Endothelial cell of umbilical vein (primary cell): ENCODE measurements at regions not wholly inside any gene's neighbourhood (a gene's known extent, or its start where the extent isn't known, plus 50 kb on each side); places are given as distances from the start of the nearest gene placed in this dataset.

Experiments
- BruUV-seq: library from RNA; stranded (reverse); fragments of 400-500 nt; replicated peaks from 2 replicates; lab custom pipeline; 2021; lab: Mats Ljungman, UMichigan
- CTCF ChIA-PET: fragments of 300-600, 350-600 bp; sonication (Branson Sonifier 250); formaldehyde crosslinking; loops from one replicate; lab custom pipeline; 2021; ENCODE audit warnings: antibody characterized with exemption, inconsistent platforms; lab: Charles Lee
- POLR2A ChIA-PET: fragments of 300-600, 350-600 bp; sonication (Branson Sonifier 250); formaldehyde crosslinking; loops from one replicate; lab custom pipeline; 2021; ENCODE audit warnings: antibody characterized with exemption, inconsistent platforms; lab: Charles Lee
- DNase-seq: peaks from one replicate; pipeline ENCODE4 v3.0.0-alpha.2; 2011; ENCODE audit warnings: low read depth, low spot score
- FAIRE-seq: peaks from 2 replicates; lab custom pipeline; 2011; peaks lifted over from hg19 to GRCh38; lab: Jason Lieb, UNC
- H2AFZ ChIP-seq: 2 replicates; pipeline ENCODE4 v1.6.0; 2012; ENCODE audit warnings: low read depth, low read length, control low read depth, inconsistent platforms
- H3K27ac ChIP-seq: 2 replicates; pipeline ENCODE4 v1.5.1; 2011; ENCODE audit warnings: low read depth, mild to moderate bottlenecking, control low read depth, low read length, moderate library complexity; ENCODE audit not compliant: insufficient read depth
- H3K27me3 ChIP-seq, 2 experiments: 2 replicates each; pipeline versions ENCODE4 v1.6.0 to v1.6.1; 2011; ENCODE audit warnings: low read length in 2 of 2, mixed read lengths in 1 of 2; ENCODE audit not compliant: control insufficient read depth in 2 of 2, insufficient read depth in 2 of 2
- H3K36me3 ChIP-seq, 2 experiments: 2 replicates in 1 of 2; 3 replicates in 1 of 2; pipeline ENCODE4 v1.5.1; 2011; ENCODE audit warnings: low read length in 2 of 2, mild to moderate bottlenecking in 1 of 2, moderate library complexity in 1 of 2; ENCODE audit not compliant: control insufficient read depth in 2 of 2, insufficient read depth in 2 of 2; ENCODE audit errors: extremely low read depth in 1 of 2
- H3K4me1 ChIP-seq: 3 replicates; pipeline ENCODE4 v1.5.1; 2011; ENCODE audit warnings: mild to moderate bottlenecking, low read length; ENCODE audit not compliant: control insufficient read depth, insufficient read depth; ENCODE audit errors: extremely low read depth
- H3K4me2 ChIP-seq: 2 replicates; pipeline ENCODE4 v1.6.1; 2011; ENCODE audit warnings: low read length, control low read depth, mixed read lengths; ENCODE audit not compliant: insufficient read depth
- H3K4me3 ChIP-seq, 3 experiments: fragments of 200-600 bp in 1 of 3; sonication (generic), shearing (Covaris generic) in 1 of 3; replicated peaks in 1 of 3; 2 replicates each; pipeline ENCODE4 v1.5.1; 2011 to 2016; ENCODE audit warnings: control low read depth in 3 of 3, low read length in 3 of 3, mild to moderate bottlenecking in 2 of 3, inconsistent platforms in 1 of 3, low read depth in 1 of 3, moderate library complexity in 1 of 3; ENCODE audit not compliant: insufficient read depth in 1 of 3
- H3K79me2 ChIP-seq: 2 replicates; pipeline ENCODE4 v1.6.0; 2012; ENCODE audit warnings: low read length, inconsistent platforms; ENCODE audit not compliant: control insufficient read depth, insufficient read depth
- H3K9ac ChIP-seq: replicated peaks from 2 replicates; pipeline ENCODE3; 2011; ENCODE audit warnings: low read length, control low read depth; ENCODE audit not compliant: insufficient read depth; ENCODE audit errors: extremely low read depth
- H3K9me1 ChIP-seq: replicated peaks from 3 replicates; pipeline ENCODE4 v1.6.0; 2011; ENCODE audit warnings: mild to moderate bottlenecking, low read length; ENCODE audit not compliant: control insufficient read depth, insufficient read depth; ENCODE audit errors: extremely low read depth
- H3K9me3 ChIP-seq: replicated peaks from 2 replicates; pipeline ENCODE4 v1.5.1; 2012; ENCODE audit warnings: low read length, inconsistent platforms; ENCODE audit not compliant: control insufficient read depth, insufficient read depth
- H4K20me1 ChIP-seq: replicated peaks from 2 replicates; pipeline ENCODE3; 2011; ENCODE audit warnings: mild to moderate bottlenecking, low read length; ENCODE audit not compliant: control insufficient read depth, insufficient read depth; ENCODE audit errors: extremely low read depth
- EZH2 ChIP-seq: IDR thresholded peaks from 2 replicates; pipeline ENCODE4 v1.6.1; 2012; ENCODE audit warnings: borderline replicate concordance, low read depth, mild to moderate bottlenecking, moderate library complexity, low read length, inconsistent platforms; ENCODE audit not compliant: severe bottlenecking
- FOS ChIP-seq: IDR thresholded peaks from 2 replicates; pipeline ENCODE4 v1.6.1; 2011; ENCODE audit warnings: mild to moderate bottlenecking, low read length, moderate library complexity, borderline replicate concordance; ENCODE audit not compliant: insufficient read depth
- GATA2 ChIP-seq: IDR thresholded peaks from 2 replicates; pipeline ENCODE4 v1.7.0; 2011; ENCODE audit warnings: low read depth, mild to moderate bottlenecking, moderate library complexity, mixed read lengths, low read length; ENCODE audit not compliant: insufficient read length, insufficient read depth
- JUN ChIP-seq: IDR thresholded peaks from 2 replicates; pipeline ENCODE4 v1.6.1; 2011; ENCODE audit warnings: borderline replicate concordance, low read depth; ENCODE audit not compliant: insufficient read length, insufficient read depth
- MYC ChIP-seq: IDR thresholded peaks from one replicate; pipeline ENCODE4 v1.6.1; 2011; ENCODE audit warnings: mild to moderate bottlenecking, low read depth, low read length
- POLR2A ChIP-seq: IDR thresholded peaks from 2 replicates; pipeline ENCODE4 v1.6.1; 2012; ENCODE audit warnings: low read depth, mild to moderate bottlenecking, control low read depth, low read length
- POLR2AphosphoS5 ChIP-seq: IDR thresholded peaks from 2 replicates; pipeline ENCODE4 v1.6.1; 2012; ENCODE audit warnings: low read depth, mild to moderate bottlenecking, control low read depth, low read length, moderate library complexity; ENCODE audit not compliant: insufficient read depth
- dilution Hi-C: fragments of 300-500 bp; cut with MboI; formaldehyde crosslinking; loops from one replicate; pipeline ENCODE4 v1.15.0; 2019; ENCODE audit warnings: low sequenced_read_pairs; ENCODE audit not compliant: extremely low pct_ligation_motif_present
- intact Hi-C: fragments of 100-400 bp; cut with micrococcal nuclease; formaldehyde crosslinking; loops from one replicate; pipeline ENCODE4 v1.10.0; 2022
- TF ChIP-seq, protein P1 (sequence below): IDR thresholded peaks from 2 replicates; pipeline ENCODE4 v1.6.1; 2011; ENCODE audit not compliant: insufficient read depth, insufficient read length
- TF ChIP-seq, protein P2 (sequence below), 2 donors: IDR thresholded peaks; 1 replicate in 1 of 2; 2 replicates in 1 of 2; pipeline ENCODE4 v1.5.1; 2011; ENCODE audit warnings: low read length in 2 of 2, mild to moderate bottlenecking in 2 of 2, moderate library complexity in 2 of 2, control low read depth in 1 of 2, inconsistent platforms in 1 of 2, low read depth in 1 of 2; ENCODE audit not compliant: insufficient read depth in 1 of 2; ENCODE audit errors: extremely low read depth in 1 of 2

DNA sequence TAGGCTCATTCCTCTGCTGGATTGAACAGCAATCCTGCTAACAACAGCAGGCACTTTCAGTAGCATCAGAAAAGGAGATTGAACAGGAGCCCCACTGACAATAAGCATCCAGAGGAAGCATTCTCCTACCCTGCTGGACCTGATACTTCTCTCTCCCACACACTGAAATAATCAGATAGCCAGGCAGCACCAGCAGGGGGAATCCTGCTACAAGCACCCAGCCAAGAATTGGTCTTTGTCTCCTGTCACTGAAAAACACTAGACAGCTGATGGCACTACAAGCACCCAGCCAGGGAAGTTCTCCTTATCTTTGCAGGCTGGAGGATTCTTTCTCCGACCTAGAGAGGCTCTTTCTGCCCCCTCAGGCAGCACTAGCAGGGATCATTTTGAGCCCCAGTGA, 444.3 kb upstream of the GRIA3 start:
- no peak overlapping the region for H3K4me3 ChIP-seq
- FAIRE-seq (no peak), DNase-seq (no peak)
- no peak overlapping the region for H3K4me2 ChIP-seq
- H3K36me3 ChIP-seq, result no peaks in the 10 kb centered on the region
- H4K20me1 ChIP-seq, result no peaks in the 10 kb centered on the region
- ChIA-PET CTCF (no interaction called here), POLR2A (no interaction called here)
- TF ChIP-seq MYC, result no peak
- TF ChIP-seq, protein P1, sequence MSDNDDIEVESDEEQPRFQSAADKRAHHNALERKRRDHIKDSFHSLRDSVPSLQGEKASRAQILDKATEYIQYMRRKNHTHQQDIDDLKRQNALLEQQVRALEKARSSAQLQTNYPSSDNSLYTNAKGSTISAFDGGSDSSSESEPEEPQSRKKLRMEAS, result no peak
- no peak for TF ChIP-seq GATA2
- no peak for TF ChIP-seq POLR2A
- TF ChIP-seq, protein P2, sequence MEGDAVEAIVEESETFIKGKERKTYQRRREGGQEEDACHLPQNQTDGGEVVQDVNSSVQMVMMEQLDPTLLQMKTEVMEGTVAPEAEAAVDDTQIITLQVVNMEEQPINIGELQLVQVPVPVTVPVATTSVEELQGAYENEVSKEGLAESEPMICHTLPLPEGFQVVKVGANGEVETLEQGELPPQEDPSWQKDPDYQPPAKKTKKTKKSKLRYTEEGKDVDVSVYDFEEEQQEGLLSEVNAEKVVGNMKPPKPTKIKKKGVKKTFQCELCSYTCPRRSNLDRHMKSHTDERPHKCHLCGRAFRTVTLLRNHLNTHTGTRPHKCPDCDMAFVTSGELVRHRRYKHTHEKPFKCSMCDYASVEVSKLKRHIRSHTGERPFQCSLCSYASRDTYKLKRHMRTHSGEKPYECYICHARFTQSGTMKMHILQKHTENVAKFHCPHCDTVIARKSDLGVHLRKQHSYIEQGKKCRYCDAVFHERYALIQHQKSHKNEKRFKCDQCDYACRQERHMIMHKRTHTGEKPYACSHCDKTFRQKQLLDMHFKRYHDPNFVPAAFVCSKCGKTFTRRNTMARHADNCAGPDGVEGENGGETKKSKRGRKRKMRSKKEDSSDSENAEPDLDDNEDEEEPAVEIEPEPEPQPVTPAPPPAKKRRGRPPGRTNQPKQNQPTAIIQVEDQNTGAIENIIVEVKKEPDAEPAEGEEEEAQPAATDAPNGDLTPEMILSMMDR (IDR thresholded peaks at IDR 0.05; ENCODE audit: extremely low read depth in 1 of 2, insufficient read depth in 1 of 2, low read depth in 1 of 2, low read length in 2 of 2), result no peak
- no peak for TF ChIP-seq EZH2
- TF ChIP-seq JUN, result no peak
- TF ChIP-seq POLR2AphosphoS5, result no peak
- TF ChIP-seq FOS, result no peak
- BruUV-seq, result no TSS peak
- no peaks in the 10 kb centered on the region for H3K79me2 ChIP-seq
- intact Hi-C loops, result no loop called here
- no peak overlapping the region for H3K9ac ChIP-seq
- dilution Hi-C loops, result no loop called here
- H3K4me1 ChIP-seq, result no peaks in the 10 kb centered on the region
- H3K9me1 ChIP-seq, result no peaks in the 10 kb centered on the region
- no peaks in the 10 kb centered on the region for H3K27me3 ChIP-seq
- H3K9me3 ChIP-seq, result no peaks in the 10 kb centered on the region
- H3K27ac ChIP-seq, result no peak overlapping the region
- no peak overlapping the region for H2AFZ ChIP-seq
